ENCODE measurements at regions not wholly inside any gene's neighbourhood (a gene's known extent, or its start where the extent isn't known, plus 50 kb on each side); places are given as distances from the start of the nearest gene placed in this dataset.

DNA sequence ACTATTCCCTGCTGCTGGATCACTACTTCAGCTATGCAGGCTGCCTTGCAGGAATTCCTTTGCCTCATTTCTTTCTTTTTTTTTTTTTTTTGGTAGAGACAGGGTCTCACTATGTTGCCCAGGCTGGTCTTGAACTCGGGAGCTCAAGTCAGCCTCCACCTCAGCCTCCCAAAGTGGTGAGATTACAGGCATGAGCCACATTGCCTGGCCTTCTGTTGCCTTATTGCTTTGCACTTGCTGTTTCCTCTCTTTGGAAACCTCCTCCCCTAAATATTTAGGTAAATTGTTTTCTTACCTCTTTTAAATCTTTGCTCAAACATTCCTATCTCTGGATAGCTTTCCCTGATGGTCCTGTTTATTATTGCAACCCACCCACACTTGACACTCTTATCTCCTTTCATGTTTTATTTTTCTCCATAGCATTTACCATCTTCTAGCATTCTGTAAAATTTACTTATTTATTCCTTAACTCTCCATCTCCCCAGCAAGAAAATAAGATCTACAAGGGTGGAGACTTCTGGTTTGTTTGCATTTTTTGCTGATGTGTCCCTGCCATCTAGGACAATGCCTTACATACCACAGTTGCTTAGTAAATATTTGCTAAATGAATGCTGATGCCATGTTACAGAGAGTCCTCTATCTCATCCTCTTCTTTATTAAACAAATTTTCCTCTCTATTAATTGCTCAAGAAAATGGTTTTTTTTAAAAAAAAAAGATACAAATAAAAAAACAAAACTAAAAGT lies 134.8 kb downstream of the P2RY1 start:
- no peaks in the 10 kb centered on the region for H3K4me1 Mint-ChIP-seq (ENCODE audit: low read depth)
- H3K4me3 Mint-ChIP-seq, result no peak overlapping the region
- DNase-seq (ENCODE audit: low spot score), result no peak
- H3K36me3 Mint-ChIP-seq (ENCODE audit: low read depth), result no peaks in the 10 kb centered on the region
- H3K27ac Mint-ChIP-seq, result no peak overlapping the region
- H3K27me3 Mint-ChIP-seq (ENCODE audit: low read depth), result no peaks in the 10 kb centered on the region
- no peaks in the 10 kb centered on the region for H3K9me3 Mint-ChIP-seq

GRCh38 chr3:152970851-152971250 lies 135.9 kb downstream of the P2RY1 start:
- Mint-ChIP-seq H3K27ac (no peak overlapping the region), H3K4me1 (ENCODE audit: low read depth) (no peaks in the 10 kb centered on the region), H3K4me3 (no peak overlapping the region), H3K9me3 (no peaks in the 10 kb centered on the region), H3K27me3 (ENCODE audit: low read depth) (no peaks in the 10 kb centered on the region), H3K36me3 (ENCODE audit: low read depth) (no peaks in the 10 kb centered on the region)
- no peak for DNase-seq (ENCODE audit: low spot score)

DNA sequence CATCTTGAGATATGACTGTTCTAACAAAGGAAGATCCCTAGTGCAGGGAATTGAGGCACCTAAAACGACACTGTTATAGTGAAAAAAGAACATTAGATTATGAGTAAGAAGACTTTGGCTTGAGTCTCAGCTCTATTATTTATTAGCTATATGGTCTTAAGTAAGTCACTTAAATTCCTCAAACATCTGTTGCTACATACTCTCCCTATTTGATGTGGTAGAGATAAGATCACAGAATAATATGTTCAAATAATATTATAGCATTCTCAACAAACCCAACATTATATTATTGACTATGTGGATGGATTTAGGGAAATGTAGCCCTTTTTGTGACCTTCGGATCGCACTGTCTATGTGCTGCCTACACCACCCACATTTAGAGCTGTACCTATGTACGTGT lies 136.9 kb downstream of the P2RY1 start:
- DNase-seq (ENCODE audit: low spot score), result no peak
- H3K4me3 Mint-ChIP-seq, result no peak overlapping the region
- peaks cover 1% of the 10 kb centered on the region for H3K27me3 Mint-ChIP-seq (ENCODE audit: low read depth)
- no peak overlapping the region for H3K27ac Mint-ChIP-seq
- H3K4me1 Mint-ChIP-seq (ENCODE audit: low read depth), result no peaks in the 10 kb centered on the region
- H3K36me3 Mint-ChIP-seq (ENCODE audit: low read depth), result no peaks in the 10 kb centered on the region
- H3K9me3 Mint-ChIP-seq, result no peaks in the 10 kb centered on the region

- no peaks in the 10 kb centered on the region for H3K4me1 Mint-ChIP-seq (ENCODE audit: low read depth)
- H3K4me3 Mint-ChIP-seq, result no peak overlapping the region
- H3K27me3 Mint-ChIP-seq (ENCODE audit: low read depth), result peaks cover 3% of the 10 kb centered on the region
- H3K27ac Mint-ChIP-seq, result no peak overlapping the region
- H3K36me3 Mint-ChIP-seq (ENCODE audit: low read depth), result no peaks in the 10 kb centered on the region
- DNase-seq (ENCODE audit: low spot score), result no peak
- H3K9me3 Mint-ChIP-seq, result no peaks in the 10 kb centered on the region
Observed at GRCh38 chr3:152973575-152973974, 138.6 kb downstream of the P2RY1 start.

- Mint-ChIP-seq H3K4me3 (no peak overlapping the region), H3K27ac (no peak overlapping the region), H3K27me3 (ENCODE audit: low read depth) (peaks cover 3% of the 10 kb centered on the region), H3K9me3 (no peaks in the 10 kb centered on the region), H3K36me3 (ENCODE audit: low read depth) (no peaks in the 10 kb centered on the region), H3K4me1 (ENCODE audit: low read depth) (no peaks in the 10 kb centered on the region)
- no peak for DNase-seq (ENCODE audit: low spot score)
Observed at GRCh38 chr3:152976239-152976638, 141.3 kb downstream of the P2RY1 start.

- peaks cover 3% of the 10 kb centered on the region for H3K27me3 Mint-ChIP-seq (ENCODE audit: low read depth)
- DNase-seq (ENCODE audit: low spot score), result no peak
- no peak overlapping the region for H3K4me3 Mint-ChIP-seq
- H3K27ac Mint-ChIP-seq, result no peak overlapping the region
- H3K9me3 Mint-ChIP-seq, result no peaks in the 10 kb centered on the region
- no peaks in the 10 kb centered on the region for H3K36me3 Mint-ChIP-seq (ENCODE audit: low read depth)
- H3K4me1 Mint-ChIP-seq (ENCODE audit: low read depth), result no peaks in the 10 kb centered on the region
Observed at GRCh38 chr3:152977366-152977765, 142.4 kb downstream of the P2RY1 start.

GRCh38 chr3:152978152-152978551 lies 143.2 kb downstream of the P2RY1 start:
- Mint-ChIP-seq H3K27ac (no peak overlapping the region), H3K4me3 (no peak overlapping the region), H3K4me1 (ENCODE audit: low read depth) (no peaks in the 10 kb centered on the region), H3K36me3 (ENCODE audit: low read depth) (no peaks in the 10 kb centered on the region), H3K9me3 (no peaks in the 10 kb centered on the region), H3K27me3 (ENCODE audit: low read depth) (peaks cover 3% of the 10 kb centered on the region)
- DNase-seq (ENCODE audit: low spot score), result no peak

DNA sequence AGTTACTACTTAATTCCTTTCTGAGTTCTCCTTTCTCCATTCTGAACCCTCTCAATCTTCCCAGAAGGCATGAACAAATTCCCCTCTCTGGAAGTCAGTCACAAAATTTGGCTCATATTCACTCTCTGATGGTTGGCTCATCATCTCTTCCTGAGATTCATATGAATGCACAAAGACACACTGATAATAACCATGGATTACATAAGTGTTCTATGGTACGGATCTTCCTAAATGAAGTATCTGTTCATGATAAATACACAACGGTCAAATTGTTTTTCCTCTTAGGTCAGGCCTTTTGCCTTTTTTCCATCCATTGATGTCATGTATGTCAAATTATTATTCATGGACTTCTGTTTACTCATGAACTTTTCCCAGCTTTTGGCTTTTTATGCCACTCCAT lies 162.6 kb downstream of the P2RY1 start:
- DNase-seq (ENCODE audit: low spot score), result no peak
- Mint-ChIP-seq H3K4me1 (ENCODE audit: low read depth) (no peaks in the 10 kb centered on the region), H3K4me3 (no peak overlapping the region), H3K27ac (no peak overlapping the region), H3K9me3 (no peaks in the 10 kb centered on the region), H3K27me3 (ENCODE audit: low read depth) (no peaks in the 10 kb centered on the region), H3K36me3 (ENCODE audit: low read depth) (no peaks in the 10 kb centered on the region)

- Mint-ChIP-seq H3K36me3 (ENCODE audit: low read depth) (no peaks in the 10 kb centered on the region), H3K27ac (no peak overlapping the region), H3K9me3 (no peaks in the 10 kb centered on the region), H3K4me3 (no peak overlapping the region), H3K27me3 (ENCODE audit: low read depth) (no peaks in the 10 kb centered on the region), H3K4me1 (ENCODE audit: low read depth) (no peaks in the 10 kb centered on the region)
- no peak for DNase-seq (ENCODE audit: low spot score)
Observed at GRCh38 chr3:152998591-152998990, 163.4 kb upstream of the RAP2B start.

DNA sequence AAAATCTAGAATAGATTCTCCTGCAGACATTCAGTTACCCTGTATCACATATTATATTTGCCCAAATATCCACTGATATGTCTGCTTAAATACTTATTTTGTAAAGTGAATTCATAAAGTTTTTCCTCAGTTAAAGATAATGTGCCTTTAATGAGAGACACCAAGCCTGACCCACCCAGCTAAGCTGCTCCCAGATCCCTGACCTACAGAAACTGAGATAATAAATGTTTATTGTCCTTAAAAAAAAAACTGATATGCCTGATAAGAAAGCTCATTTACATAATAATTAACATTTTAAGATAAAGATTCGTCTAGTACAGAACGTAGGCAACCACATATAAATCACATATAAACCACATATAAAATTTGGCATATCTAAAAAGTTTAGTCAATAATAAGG lies 161.7 kb upstream of the RAP2B start:
- H3K9me3 Mint-ChIP-seq, result no peaks in the 10 kb centered on the region
- H3K36me3 Mint-ChIP-seq (ENCODE audit: low read depth), result no peaks in the 10 kb centered on the region
- H3K4me1 Mint-ChIP-seq (ENCODE audit: low read depth), result no peaks in the 10 kb centered on the region
- H3K4me3 Mint-ChIP-seq, result no peak overlapping the region
- no peak for DNase-seq (ENCODE audit: low spot score)
- H3K27me3 Mint-ChIP-seq (ENCODE audit: low read depth), result no peaks in the 10 kb centered on the region
- H3K27ac Mint-ChIP-seq, result no peak overlapping the region

DNA sequence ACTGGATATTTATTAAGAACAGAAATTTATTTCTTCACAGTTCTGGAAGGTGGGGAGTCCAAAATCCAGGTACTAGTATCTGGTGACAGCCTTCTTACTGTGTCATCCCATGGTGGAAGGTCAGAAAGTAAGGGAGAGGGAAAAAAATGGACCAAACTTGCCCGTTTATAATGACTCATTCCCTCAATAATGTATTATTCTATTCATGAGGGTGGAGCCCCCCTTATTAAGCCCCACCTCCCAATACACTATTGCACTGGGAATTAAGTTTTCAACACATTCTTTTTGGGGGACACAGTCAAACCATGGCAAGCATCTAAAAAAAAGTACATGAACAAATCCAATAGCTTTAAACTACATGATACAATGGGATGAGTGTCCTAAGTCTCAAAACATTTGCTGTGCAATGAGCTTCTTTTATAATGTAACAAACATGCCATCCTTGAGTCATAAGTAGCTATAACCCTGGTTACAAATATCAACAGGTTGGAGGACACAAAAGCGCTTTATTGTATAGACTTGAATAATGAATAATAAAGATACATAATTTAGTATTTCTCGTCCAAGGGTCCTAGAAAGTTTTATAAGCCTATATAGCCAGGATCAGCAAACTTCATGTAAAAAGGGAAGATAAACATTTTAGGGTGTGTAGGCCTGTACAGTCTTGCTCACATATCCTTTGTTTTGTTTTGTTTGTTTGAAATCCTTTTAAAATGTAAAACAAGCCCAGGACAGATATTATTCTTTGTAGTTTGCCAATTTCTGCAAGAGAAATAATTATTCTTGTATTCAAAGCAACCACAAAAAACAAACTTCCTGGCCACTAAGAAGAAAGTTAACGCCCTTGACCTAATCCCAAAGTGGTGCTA lies 160.6 kb upstream of the RAP2B start:
- Mint-ChIP-seq H3K36me3 (ENCODE audit: low read depth) (no peaks in the 10 kb centered on the region), H3K4me3 (no peak overlapping the region), H3K4me1 (ENCODE audit: low read depth) (no peaks in the 10 kb centered on the region), H3K27ac (no peak overlapping the region), H3K9me3 (no peaks in the 10 kb centered on the region), H3K27me3 (ENCODE audit: low read depth) (no peaks in the 10 kb centered on the region)
- no peak for DNase-seq (ENCODE audit: low spot score)

GRCh38 chr3:153003441-153003840 lies 158.6 kb upstream of the RAP2B start:
- DNase-seq (ENCODE audit: low spot score), result no peak
- H3K4me3 Mint-ChIP-seq, result no peak overlapping the region
- H3K27me3 Mint-ChIP-seq (ENCODE audit: low read depth), result no peaks in the 10 kb centered on the region
- no peaks in the 10 kb centered on the region for H3K4me1 Mint-ChIP-seq (ENCODE audit: low read depth)
- no peaks in the 10 kb centered on the region for H3K9me3 Mint-ChIP-seq
- H3K27ac Mint-ChIP-seq, result no peak overlapping the region
- no peaks in the 10 kb centered on the region for H3K36me3 Mint-ChIP-seq (ENCODE audit: low read depth)

GRCh38 chr3:153003862-153004261 lies 158.2 kb upstream of the RAP2B start:
- H3K4me1 Mint-ChIP-seq (ENCODE audit: low read depth), result no peaks in the 10 kb centered on the region
- no peaks in the 10 kb centered on the region for H3K9me3 Mint-ChIP-seq
- DNase-seq (ENCODE audit: low spot score), result no peak
- H3K36me3 Mint-ChIP-seq (ENCODE audit: low read depth), result no peaks in the 10 kb centered on the region
- H3K4me3 Mint-ChIP-seq, result no peak overlapping the region
- no peak overlapping the region for H3K27ac Mint-ChIP-seq
- no peaks in the 10 kb centered on the region for H3K27me3 Mint-ChIP-seq (ENCODE audit: low read depth)

DNA sequence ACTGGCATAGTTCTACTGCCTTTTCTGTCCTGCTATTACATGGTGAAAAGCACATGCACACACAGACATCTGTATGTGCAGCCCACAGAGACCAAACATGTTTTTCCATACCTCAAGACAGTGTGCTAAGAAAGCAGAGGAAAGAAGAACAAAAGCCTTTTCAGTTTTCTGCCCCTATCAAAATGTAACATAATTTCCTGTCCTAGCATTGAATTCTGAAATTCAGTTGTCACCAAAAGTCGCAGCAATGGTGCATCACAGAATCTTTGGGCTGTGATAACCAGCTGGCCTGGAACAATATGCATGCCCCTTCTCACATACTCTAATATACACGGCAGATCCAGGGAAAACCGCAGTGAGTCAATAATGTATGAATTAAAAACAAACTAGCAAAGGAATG lies 153.8 kb upstream of the RAP2B start:
- Mint-ChIP-seq H3K9me3 (no peaks in the 10 kb centered on the region), H3K27me3 (ENCODE audit: low read depth) (no peaks in the 10 kb centered on the region), H3K36me3 (ENCODE audit: low read depth) (no peaks in the 10 kb centered on the region), H3K4me3 (no peak overlapping the region), H3K27ac (no peak overlapping the region), H3K4me1 (ENCODE audit: low read depth) (no peaks in the 10 kb centered on the region)
- no peak for DNase-seq (ENCODE audit: low spot score)

All from T-helper 2 cell treated with Interferon-gamma antibody and Interleukin-4, amounts not matched to agents 5 μg/mL and 100 μg/mL, for 36 hours (primary cell).